ENCODE measurements at regions not wholly inside any gene's neighbourhood (a gene's known extent, or its start where the extent isn't known, plus 50 kb on each side); places are given as distances from the start of the nearest gene placed in this dataset.
A peak's percentile ranks its signal among the peaks of the same experiment; 100 is the strongest.

GRCh38 chr5:163645421-163646416, 140.3 kb downstream of the MAT2B start:
- H3K9ac ChIP-seq (ENCODE audit: low read depth in 1 of 2, low read length in 2 of 2), result no peak overlapping the region
- no peaks in the 10 kb centered on the region for H3K27me3 ChIP-seq (ENCODE audit: control insufficient read depth in 2 of 2, insufficient read depth in 2 of 2, low read length in 2 of 2)
- no peak overlapping the region for H3K27ac ChIP-seq (ENCODE audit: low read depth in 2 of 2, low read length in 2 of 2)
- H3K36me3 ChIP-seq (ENCODE audit: control insufficient read depth in 2 of 2, insufficient read depth in 2 of 2, low read length in 2 of 2), result no peaks in the 10 kb centered on the region
- no peaks in the 10 kb centered on the region for H3K4me1 ChIP-seq (ENCODE audit: control insufficient read depth in 2 of 2, insufficient read depth in 2 of 2, low read length in 2 of 2)
- no peaks in the 10 kb centered on the region for H3K9me3 ChIP-seq (ENCODE audit: control insufficient read depth in 2 of 2, low read length in 2 of 2)
- no peak overlapping the region for H3K4me3 ChIP-seq (ENCODE audit: low read length in 2 of 2)

- no peaks in the 10 kb centered on the region for H3K9me3 ChIP-seq (ENCODE audit: control insufficient read depth in 2 of 2, low read length in 2 of 2)
- H3K9ac ChIP-seq (ENCODE audit: low read depth in 1 of 2, low read length in 2 of 2), result no peak overlapping the region
- no peaks in the 10 kb centered on the region for H3K36me3 ChIP-seq (ENCODE audit: control insufficient read depth in 2 of 2, insufficient read depth in 2 of 2, low read length in 2 of 2)
- H3K4me3 ChIP-seq (ENCODE audit: low read length in 2 of 2), result no peak overlapping the region
- H3K27me3 ChIP-seq (ENCODE audit: control insufficient read depth in 2 of 2, insufficient read depth in 2 of 2, low read length in 2 of 2), result no peaks in the 10 kb centered on the region
- no peak overlapping the region for H3K27ac ChIP-seq (ENCODE audit: low read depth in 2 of 2, low read length in 2 of 2)
- no peaks in the 10 kb centered on the region for H3K4me1 ChIP-seq (ENCODE audit: control insufficient read depth in 2 of 2, insufficient read depth in 2 of 2, low read length in 2 of 2)
These were observed 144.1 kb downstream of the MAT2B start for GRCh38 chr5:163649514-163649913.

GRCh38 chr5:163653526-163653925, 148.1 kb downstream of the MAT2B start:
- Histone ChIP-seq H3K27me3 (ENCODE audit: control insufficient read depth in 2 of 2, insufficient read depth in 2 of 2, low read length in 2 of 2) (no peaks in the 10 kb centered on the region), H3K36me3 (ENCODE audit: control insufficient read depth in 2 of 2, insufficient read depth in 2 of 2, low read length in 2 of 2) (no peaks in the 10 kb centered on the region), H3K27ac (ENCODE audit: low read depth in 2 of 2, low read length in 2 of 2) (no peak overlapping the region), H3K4me3 (ENCODE audit: low read length in 2 of 2) (no peak overlapping the region), H3K9me3 (ENCODE audit: control insufficient read depth in 2 of 2, low read length in 2 of 2) (no peaks in the 10 kb centered on the region), H3K9ac (ENCODE audit: low read depth in 1 of 2, low read length in 2 of 2) (no peak overlapping the region), H3K4me1 (ENCODE audit: control insufficient read depth in 2 of 2, insufficient read depth in 2 of 2, low read length in 2 of 2) (no peaks in the 10 kb centered on the region)

GRCh38 chr5:163658702-163659567, 153.5 kb downstream of the MAT2B start:
- H3K36me3 ChIP-seq (ENCODE audit: control insufficient read depth in 2 of 2, insufficient read depth in 2 of 2, low read length in 2 of 2), result no peaks in the 10 kb centered on the region
- peaks cover 14 to 23% of the 10 kb centered on the region in 2 donors for H3K4me1 ChIP-seq (ENCODE audit: control insufficient read depth in 2 of 2, insufficient read depth in 2 of 2, low read length in 2 of 2)
- H3K4me3 ChIP-seq (ENCODE audit: low read length in 2 of 2), result no peak overlapping the region
- no peaks in the 10 kb centered on the region for H3K27me3 ChIP-seq (ENCODE audit: control insufficient read depth in 2 of 2, insufficient read depth in 2 of 2, low read length in 2 of 2)
- H3K9ac ChIP-seq (ENCODE audit: low read depth in 1 of 2, low read length in 2 of 2), result no peak overlapping the region
- H3K27ac ChIP-seq (ENCODE audit: low read depth in 2 of 2, low read length in 2 of 2), result no peak overlapping the region
- H3K9me3 ChIP-seq (ENCODE audit: control insufficient read depth in 2 of 2, low read length in 2 of 2), result no peaks in the 10 kb centered on the region

GRCh38 chr5:163659568-163659902, 154.1 kb downstream of the MAT2B start:
- Histone ChIP-seq H3K4me1 (ENCODE audit: control insufficient read depth in 2 of 2, insufficient read depth in 2 of 2, low read length in 2 of 2) (peaks cover 14 to 23% of the 10 kb centered on the region in 2 donors), H3K27me3 (ENCODE audit: control insufficient read depth in 2 of 2, insufficient read depth in 2 of 2, low read length in 2 of 2) (no peaks in the 10 kb centered on the region), H3K9me3 (ENCODE audit: control insufficient read depth in 2 of 2, low read length in 2 of 2) (no peaks in the 10 kb centered on the region), H3K27ac (ENCODE audit: low read depth in 2 of 2, low read length in 2 of 2) (no peak overlapping the region), H3K36me3 (ENCODE audit: control insufficient read depth in 2 of 2, insufficient read depth in 2 of 2, low read length in 2 of 2) (no peaks in the 10 kb centered on the region), H3K4me3 (ENCODE audit: low read length in 2 of 2) (no peak overlapping the region), H3K9ac (ENCODE audit: low read depth in 1 of 2, low read length in 2 of 2) (no peak overlapping the region)

- Histone ChIP-seq H3K4me1 (ENCODE audit: control insufficient read depth in 2 of 2, insufficient read depth in 2 of 2, low read length in 2 of 2) (peaks cover 14 to 23% of the 10 kb centered on the region in 2 donors), H3K9ac (ENCODE audit: low read depth in 1 of 2, low read length in 2 of 2) (no peak overlapping the region), H3K36me3 (ENCODE audit: control insufficient read depth in 2 of 2, insufficient read depth in 2 of 2, low read length in 2 of 2) (no peaks in the 10 kb centered on the region), H3K9me3 (ENCODE audit: control insufficient read depth in 2 of 2, low read length in 2 of 2) (no peaks in the 10 kb centered on the region), H3K4me3 (ENCODE audit: low read length in 2 of 2) (no peak overlapping the region), H3K27me3 (ENCODE audit: control insufficient read depth in 2 of 2, insufficient read depth in 2 of 2, low read length in 2 of 2) (no peaks in the 10 kb centered on the region), H3K27ac (ENCODE audit: low read depth in 2 of 2, low read length in 2 of 2) (no peak overlapping the region)
These were observed 155.1 kb downstream of the MAT2B start for GRCh38 chr5:163660486-163660885.

- H3K9me3 ChIP-seq (ENCODE audit: control insufficient read depth in 2 of 2, low read length in 2 of 2), result no peaks in the 10 kb centered on the region
- H3K9ac ChIP-seq (ENCODE audit: low read depth in 1 of 2, low read length in 2 of 2), result no peak overlapping the region
- peak overlapping the region in 1 of 2 donors; percentile 43 for H3K4me3 ChIP-seq (ENCODE audit: low read length in 2 of 2)
- no peaks in the 10 kb centered on the region for H3K27me3 ChIP-seq (ENCODE audit: control insufficient read depth in 2 of 2, insufficient read depth in 2 of 2, low read length in 2 of 2)
- H3K36me3 ChIP-seq (ENCODE audit: control insufficient read depth in 2 of 2, insufficient read depth in 2 of 2, low read length in 2 of 2), result no peaks in the 10 kb centered on the region
- H3K27ac ChIP-seq (ENCODE audit: low read depth in 2 of 2, low read length in 2 of 2), result peak overlapping the region; percentile 41 to 50
- H3K4me1 ChIP-seq (ENCODE audit: control insufficient read depth in 2 of 2, insufficient read depth in 2 of 2, low read length in 2 of 2), result peaks cover 14 to 23% of the 10 kb centered on the region in 2 donors
These were observed 155.9 kb downstream of the MAT2B start for GRCh38 chr5:163661360-163661759.

GRCh38 chr5:163670036-163670435, 164.6 kb downstream of the MAT2B start:
- Histone ChIP-seq H3K4me1 (ENCODE audit: control insufficient read depth in 2 of 2, insufficient read depth in 2 of 2, low read length in 2 of 2) (no peaks in the 10 kb centered on the region), H3K4me3 (ENCODE audit: low read length in 2 of 2) (no peak overlapping the region), H3K36me3 (ENCODE audit: control insufficient read depth in 2 of 2, insufficient read depth in 2 of 2, low read length in 2 of 2) (no peaks in the 10 kb centered on the region), H3K9me3 (ENCODE audit: control insufficient read depth in 2 of 2, low read length in 2 of 2) (no peaks in the 10 kb centered on the region), H3K9ac (ENCODE audit: low read depth in 1 of 2, low read length in 2 of 2) (no peak overlapping the region), H3K27me3 (ENCODE audit: control insufficient read depth in 2 of 2, insufficient read depth in 2 of 2, low read length in 2 of 2) (no peaks in the 10 kb centered on the region), H3K27ac (ENCODE audit: low read depth in 2 of 2, low read length in 2 of 2) (no peak overlapping the region)

GRCh38 chr5:163677092-163677491, 171.7 kb downstream of the MAT2B start:
- H3K36me3 ChIP-seq (ENCODE audit: control insufficient read depth in 2 of 2, insufficient read depth in 2 of 2, low read length in 2 of 2), result no peaks in the 10 kb centered on the region
- H3K27me3 ChIP-seq (ENCODE audit: control insufficient read depth in 2 of 2, insufficient read depth in 2 of 2, low read length in 2 of 2), result no peaks in the 10 kb centered on the region
- H3K9me3 ChIP-seq (ENCODE audit: control insufficient read depth in 2 of 2, low read length in 2 of 2), result no peaks in the 10 kb centered on the region
- no peaks in the 10 kb centered on the region for H3K4me1 ChIP-seq (ENCODE audit: control insufficient read depth in 2 of 2, insufficient read depth in 2 of 2, low read length in 2 of 2)
- H3K9ac ChIP-seq (ENCODE audit: low read depth in 1 of 2, low read length in 2 of 2), result no peak overlapping the region
- no peak overlapping the region for H3K27ac ChIP-seq (ENCODE audit: low read depth in 2 of 2, low read length in 2 of 2)
- no peak overlapping the region for H3K4me3 ChIP-seq (ENCODE audit: low read length in 2 of 2)

GRCh38 chr5:163682234-163682633, 176.8 kb downstream of the MAT2B start:
- Histone ChIP-seq H3K9ac (ENCODE audit: low read depth in 1 of 2, low read length in 2 of 2) (no peak overlapping the region), H3K36me3 (ENCODE audit: control insufficient read depth in 2 of 2, insufficient read depth in 2 of 2, low read length in 2 of 2) (no peaks in the 10 kb centered on the region), H3K27me3 (ENCODE audit: control insufficient read depth in 2 of 2, insufficient read depth in 2 of 2, low read length in 2 of 2) (no peaks in the 10 kb centered on the region), H3K4me3 (ENCODE audit: low read length in 2 of 2) (no peak overlapping the region), H3K27ac (ENCODE audit: low read depth in 2 of 2, low read length in 2 of 2) (no peak overlapping the region), H3K9me3 (ENCODE audit: control insufficient read depth in 2 of 2, low read length in 2 of 2) (no peaks in the 10 kb centered on the region), H3K4me1 (ENCODE audit: control insufficient read depth in 2 of 2, insufficient read depth in 2 of 2, low read length in 2 of 2) (no peaks in the 10 kb centered on the region)

All from mucosa of rectum (tissue), 2 donors.